Endothelial cell of umbilical vein (primary cell): ENCODE measurements at regions not wholly inside any gene's neighbourhood (a gene's known extent, or its start where the extent isn't known, plus 50 kb on each side); places are given as distances from the start of the nearest gene placed in this dataset.

ENCODE experiments used
- CTCF ChIP-seq, 2 donors: IDR thresholded peaks; 1 replicate in 1 of 2; 2 replicates in 1 of 2; pipeline ENCODE4 v1.5.1; 2011; ENCODE audit warnings: low read length in 2 of 2, mild to moderate bottlenecking in 2 of 2, moderate library complexity in 2 of 2, control low read depth in 1 of 2, inconsistent platforms in 1 of 2, low read depth in 1 of 2; ENCODE audit not compliant: insufficient read depth in 1 of 2; ENCODE audit errors: extremely low read depth in 1 of 2
- EZH2 ChIP-seq: IDR thresholded peaks from 2 replicates; pipeline ENCODE4 v1.6.1; 2012; ENCODE audit warnings: borderline replicate concordance, low read depth, mild to moderate bottlenecking, moderate library complexity, low read length, inconsistent platforms; ENCODE audit not compliant: severe bottlenecking
- MAX ChIP-seq: IDR thresholded peaks from 2 replicates; pipeline ENCODE4 v1.6.1; 2011; ENCODE audit not compliant: insufficient read depth, insufficient read length
- MYC ChIP-seq: IDR thresholded peaks from one replicate; pipeline ENCODE4 v1.6.1; 2011; ENCODE audit warnings: mild to moderate bottlenecking, low read depth, low read length
- POLR2A ChIP-seq: IDR thresholded peaks from 2 replicates; pipeline ENCODE4 v1.6.1; 2012; ENCODE audit warnings: low read depth, mild to moderate bottlenecking, control low read depth, low read length
- POLR2AphosphoS5 ChIP-seq: IDR thresholded peaks from 2 replicates; pipeline ENCODE4 v1.6.1; 2012; ENCODE audit warnings: low read depth, mild to moderate bottlenecking, control low read depth, low read length, moderate library complexity; ENCODE audit not compliant: insufficient read depth

GRCh38 chr12:69000074-69000473, 67.1 kb upstream of the CPM start:
- TF ChIP-seq POLR2A (no peak), CTCF (IDR thresholded peaks at IDR 0.05; ENCODE audit: extremely low read depth in 1 of 2, insufficient read depth in 1 of 2, low read depth in 1 of 2, low read length in 2 of 2) (no peak), MYC (no peak), EZH2 (no peak), MAX (no peak), POLR2AphosphoS5 (no peak)
